Loucy (cell line): ENCODE measurements at regions not wholly inside any gene's neighbourhood (a gene's known extent, or its start where the extent isn't known, plus 50 kb on each side); places are given as distances from the start of the nearest gene placed in this dataset.

Experiments used
- H2AFZ ChIP-seq: fragments of 200-600 bp; sonication (generic); 2 replicates; pipeline ENCODE4 v1.6.0; 2016; ENCODE audit warnings: antibody characterized with exemption, mild to moderate bottlenecking, low read length, moderate library complexity
- H3F3A ChIP-seq: fragments of 200-600 bp; 2 replicates; pipeline ENCODE4 v1.6.0; 2016; ENCODE audit warnings: antibody characterized with exemption, low read depth, mild to moderate bottlenecking
- H3K27me3 ChIP-seq: fragments of 200-600 bp; sonication (generic); 2 replicates; pipeline ENCODE4 v1.6.1; 2014; ENCODE audit warnings: low read length, mild to moderate bottlenecking; ENCODE audit not compliant: insufficient read depth, poor library complexity, severe bottlenecking
- H3K36me3 ChIP-seq: fragments of 200-600 bp; sonication (generic); 2 replicates; pipeline ENCODE4 v1.6.1; 2016; ENCODE audit warnings: low read length; ENCODE audit not compliant: insufficient read depth
- H3K4me1 ChIP-seq: fragments of 200-600 bp; sonication (generic); 2 replicates; pipeline ENCODE4 v1.5.1; 2014; ENCODE audit warnings: low read length, mild to moderate bottlenecking; ENCODE audit not compliant: insufficient read depth, poor library complexity, severe bottlenecking
- H3K4me2 ChIP-seq: fragments of 200-600 bp; sonication (generic); 2 replicates; pipeline ENCODE4 v1.6.0; 2014; ENCODE audit warnings: antibody characterized with exemption, low read length, low read depth, mild to moderate bottlenecking; ENCODE audit not compliant: poor library complexity, severe bottlenecking
- H3K4me3 ChIP-seq: fragments of 200-600 bp; sonication (generic); 2 replicates; pipeline ENCODE4 v1.5.1; 2014; ENCODE audit warnings: low read length, mild to moderate bottlenecking, mixed read lengths; ENCODE audit not compliant: poor library complexity, severe bottlenecking
- H3K79me2 ChIP-seq: fragments of 200-600 bp; sonication (generic); 2 replicates; pipeline ENCODE4 v1.6.1; 2014; ENCODE audit warnings: low read length; ENCODE audit not compliant: insufficient read depth
- H3K9ac ChIP-seq: fragments of 200-600 bp; sonication (generic); 2 replicates; pipeline ENCODE4 v1.6.0; 2014; ENCODE audit warnings: mild to moderate bottlenecking, low read depth, low read length, moderate library complexity; ENCODE audit not compliant: poor library complexity, severe bottlenecking
- H3K9me2 ChIP-seq: fragments of 200-600 bp; sonication (generic); replicated peaks from 2 replicates; pipeline ENCODE4 v1.6.1; 2016; ENCODE audit warnings: low read depth, low read length, mixed read lengths
- H3K9me3 ChIP-seq: fragments of 200-600 bp; sonication (generic); 2 replicates; pipeline ENCODE4 v1.6.1; 2014; ENCODE audit warnings: mild to moderate bottlenecking, antibody characterized with exemption, low read length, low read depth; ENCODE audit not compliant: insufficient read depth
- H4K20me1 ChIP-seq: fragments of 200-600 bp; sonication (generic); 2 replicates; pipeline ENCODE4 v1.6.0; 2014; ENCODE audit warnings: antibody characterized with exemption, low read length, mild to moderate bottlenecking; ENCODE audit not compliant: insufficient read depth, poor library complexity, severe bottlenecking
- EZH2phosphoT487 ChIP-seq: fragments of 200-600 bp; IDR thresholded peaks from 2 replicates; pipeline ENCODE4 v1.6.1; 2018; ENCODE audit warnings: antibody characterized with exemption, mild to moderate bottlenecking, moderate library complexity, borderline replicate concordance
- TF ChIP-seq, protein P1 (sequence below): fragments of 200-600 bp; sonication (generic); conservative IDR thresholded peaks from 2 replicates; pipeline ENCODE4 v1.5.1; 2014; ENCODE audit warnings: mild to moderate bottlenecking, antibody characterized with exemption, low read length

GRCh38 chr14:62077676-62078261 lies 315.5 kb downstream of the SNAPC1 start:
- Histone ChIP-seq H3K9me2 (no peaks in the 10 kb centered on the region), H3K9ac (peak overlapping the region; percentile 53), H4K20me1 (no peaks in the 10 kb centered on the region), H3K36me3 (no peaks in the 10 kb centered on the region), H3K9me3 (no peaks in the 10 kb centered on the region), H3K4me3 (peak overlapping the region; percentile 64), H3K4me2 (peak overlapping the region; percentile 82), H2AFZ (0 out of 2 replicates have a peak overlapping the region, but pooled peaks have one; percentile 22), H3K27me3 (no peaks in the 10 kb centered on the region), H3F3A (no peaks in the 10 kb centered on the region), H3K4me1 (peaks cover 30% of the 10 kb centered on the region), H3K79me2 (no peaks in the 10 kb centered on the region)
- TF ChIP-seq, protein P1, sequence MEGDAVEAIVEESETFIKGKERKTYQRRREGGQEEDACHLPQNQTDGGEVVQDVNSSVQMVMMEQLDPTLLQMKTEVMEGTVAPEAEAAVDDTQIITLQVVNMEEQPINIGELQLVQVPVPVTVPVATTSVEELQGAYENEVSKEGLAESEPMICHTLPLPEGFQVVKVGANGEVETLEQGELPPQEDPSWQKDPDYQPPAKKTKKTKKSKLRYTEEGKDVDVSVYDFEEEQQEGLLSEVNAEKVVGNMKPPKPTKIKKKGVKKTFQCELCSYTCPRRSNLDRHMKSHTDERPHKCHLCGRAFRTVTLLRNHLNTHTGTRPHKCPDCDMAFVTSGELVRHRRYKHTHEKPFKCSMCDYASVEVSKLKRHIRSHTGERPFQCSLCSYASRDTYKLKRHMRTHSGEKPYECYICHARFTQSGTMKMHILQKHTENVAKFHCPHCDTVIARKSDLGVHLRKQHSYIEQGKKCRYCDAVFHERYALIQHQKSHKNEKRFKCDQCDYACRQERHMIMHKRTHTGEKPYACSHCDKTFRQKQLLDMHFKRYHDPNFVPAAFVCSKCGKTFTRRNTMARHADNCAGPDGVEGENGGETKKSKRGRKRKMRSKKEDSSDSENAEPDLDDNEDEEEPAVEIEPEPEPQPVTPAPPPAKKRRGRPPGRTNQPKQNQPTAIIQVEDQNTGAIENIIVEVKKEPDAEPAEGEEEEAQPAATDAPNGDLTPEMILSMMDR: no peak
- TF ChIP-seq EZH2phosphoT487: no peak

DNA sequence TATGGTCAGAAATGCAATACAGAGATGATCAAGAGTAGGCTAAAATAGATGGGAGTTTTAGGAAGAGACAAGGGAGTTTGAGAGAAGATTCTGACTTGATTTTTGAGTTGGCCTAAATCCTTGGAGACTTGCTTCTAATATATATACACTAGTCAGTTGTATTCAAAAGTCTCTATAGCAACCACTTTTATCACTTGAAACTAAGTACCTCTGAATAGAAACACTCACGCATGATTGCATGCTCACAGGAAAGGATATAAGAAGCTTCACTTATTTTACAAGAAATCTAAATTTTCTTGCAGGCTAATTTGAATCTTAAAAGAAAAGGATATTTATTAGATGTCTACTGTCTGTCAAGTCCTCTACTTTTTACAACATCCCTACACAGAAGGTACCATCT lies 316.8 kb downstream of the SNAPC1 start:
- H3K4me2 ChIP-seq: no peak overlapping the region
- no peaks in the 10 kb centered on the region for H3F3A ChIP-seq
- TF ChIP-seq EZH2phosphoT487: no peak
- TF ChIP-seq, protein P1: no peak
- no peaks in the 10 kb centered on the region for H3K36me3 ChIP-seq
- H3K79me2 ChIP-seq: no peaks in the 10 kb centered on the region
- H3K9me3 ChIP-seq: no peaks in the 10 kb centered on the region
- no peaks in the 10 kb centered on the region for H3K9me2 ChIP-seq
- H3K4me3 ChIP-seq: no peak overlapping the region
- H3K4me1 ChIP-seq: peaks cover 30% of the 10 kb centered on the region
- no peak overlapping the region for H3K9ac ChIP-seq
- no peaks in the 10 kb centered on the region for H4K20me1 ChIP-seq
- H2AFZ ChIP-seq: no peak overlapping the region
- H3K27me3 ChIP-seq: no peaks in the 10 kb centered on the region

GRCh38 chr14:62081012-62081612 lies 318.9 kb downstream of the SNAPC1 start:
- no peak overlapping the region for H3K4me2 ChIP-seq

More at GRCh38 chr14:62081012-62081612, 318.9 kb downstream of the SNAPC1 start:
- H3F3A ChIP-seq: no peaks in the 10 kb centered on the region
- no peaks in the 10 kb centered on the region for H3K36me3 ChIP-seq
- no peak for TF ChIP-seq EZH2phosphoT487
- TF ChIP-seq, protein P1: no peak
- no peak overlapping the region for H3K4me3 ChIP-seq
- H3K79me2 ChIP-seq: no peaks in the 10 kb centered on the region
- H3K9ac ChIP-seq: no peak overlapping the region
- H3K9me2 ChIP-seq: no peaks in the 10 kb centered on the region
- no peaks in the 10 kb centered on the region for H4K20me1 ChIP-seq
- H3K27me3 ChIP-seq: no peaks in the 10 kb centered on the region
- no peak overlapping the region for H2AFZ ChIP-seq
- no peaks in the 10 kb centered on the region for H3K9me3 ChIP-seq
- peaks cover 26% of the 10 kb centered on the region for H3K4me1 ChIP-seq
